ENCODE measurements at regions not wholly inside any gene's neighbourhood (a gene's known extent, or its start where the extent isn't known, plus 50 kb on each side); places are given as distances from the start of the nearest gene placed in this dataset.
"Not testable (repeated sequence)": the region's sequence is repeated elsewhere in the genome, so short reads cannot be mapped to it uniquely, and the experiment has no call there.

GRCh38 chr1:4485878-4486277 is 168.5 kb upstream of the AJAP1 start:
- Histone ChIP-seq H3K4me1 (no peaks in the 10 kb centered on the region), H3K36me3 (no peaks in the 10 kb centered on the region), H3K27me3 (peaks cover 42% of the 10 kb centered on the region), H3K9me3 (peaks cover 0 to 6% (median 0%) of the 10 kb centered on the region in 3 donors), H3K27ac (no peak overlapping the region), H3K4me3 (no peak overlapping the region)
- TF ChIP-seq POLR2A (IDR thresholded peaks at IDR 0.05) (no peak), CTCF (IDR thresholded peaks at IDR 0.05) (no peak), EP300 (IDR thresholded peaks at IDR 0.05) (no peak), POLR2AphosphoS5 (IDR thresholded peaks at IDR 0.05) (no peak)
- ATAC-seq: no peak
- WGBS, 2 donors (ENCODE audit: low coverage in 1 of 2): 62 to 81% methylated on average over 3 to 5 of the region's 5 CpGs

- WGBS, 2 donors (ENCODE audit: low coverage in 1 of 2): 67 to 75% methylated on average over 5 to 11 of the region's 22 CpGs
Observed at GRCh38 chr1:4486408-4487120, 167.8 kb upstream of the AJAP1 start.

GRCh38 chr1:4488018-4488417 is 166.4 kb upstream of the AJAP1 start:
- WGBS, 2 donors (ENCODE audit: low coverage in 1 of 2): 63% methylated on average over 3 of the region's 7 CpGs; no CpG with 5 or more reads in 1 of the 2 donors
- no peak for ATAC-seq
- TF ChIP-seq POLR2A (IDR thresholded peaks at IDR 0.05): no peak
- TF ChIP-seq CTCF (IDR thresholded peaks at IDR 0.05): no peak
- TF ChIP-seq POLR2AphosphoS5 (IDR thresholded peaks at IDR 0.05): no peak
- TF ChIP-seq EP300 (IDR thresholded peaks at IDR 0.05): no peak
- H3K4me1 ChIP-seq: no peaks in the 10 kb centered on the region
- no peak overlapping the region for H3K27ac ChIP-seq
- H3K36me3 ChIP-seq: no peaks in the 10 kb centered on the region
- H3K4me3 ChIP-seq: no peak overlapping the region
- peaks cover 0 to 18% (median 0%) of the 10 kb centered on the region in 3 donors for H3K9me3 ChIP-seq
- H3K27me3 ChIP-seq: peaks cover 42% of the 10 kb centered on the region

More at GRCh38 chr1:4486408-4487120, 167.8 kb upstream of the AJAP1 start:
- Histone ChIP-seq H3K27ac (no peak overlapping the region), H3K27me3 (peaks cover 42% of the 10 kb centered on the region), H3K4me3 (no peak overlapping the region), H3K4me1 (no peaks in the 10 kb centered on the region), H3K9me3 (peaks cover 0 to 10% (median 0%) of the 10 kb centered on the region in 3 donors), H3K36me3 (no peaks in the 10 kb centered on the region)
- no peak for ATAC-seq
- TF ChIP-seq POLR2A (IDR thresholded peaks at IDR 0.05) (no peak), EP300 (IDR thresholded peaks at IDR 0.05) (no peak), POLR2AphosphoS5 (IDR thresholded peaks at IDR 0.05) (no peak), CTCF (IDR thresholded peaks at IDR 0.05) (no peak)

- Histone ChIP-seq H3K4me1 (no peaks in the 10 kb centered on the region), H3K36me3 (no peaks in the 10 kb centered on the region), H3K9me3 (peaks cover 0 to 18% (median 0%) of the 10 kb centered on the region in 3 donors), H3K27ac (no peak overlapping the region), H3K27me3 (peaks cover 53% of the 10 kb centered on the region), H3K4me3 (no peak overlapping the region)
- no peak for TF ChIP-seq CTCF (IDR thresholded peaks at IDR 0.05)
- TF ChIP-seq EP300 (IDR thresholded peaks at IDR 0.05): no peak
- TF ChIP-seq POLR2A (IDR thresholded peaks at IDR 0.05): no peak
- no peak for TF ChIP-seq POLR2AphosphoS5 (IDR thresholded peaks at IDR 0.05)
- ATAC-seq: no peak
- WGBS, 2 donors (ENCODE audit: low coverage in 1 of 2): 88 to 89% methylated on average over 3 to 5 of the region's 7 CpGs
Observed at GRCh38 chr1:4489486-4489885, 164.9 kb upstream of the AJAP1 start.

- Histone ChIP-seq H3K9me3 (peaks cover 0 to 18% (median 0%) of the 10 kb centered on the region in 3 donors), H3K27me3 (peaks cover 58% of the 10 kb centered on the region)
- ATAC-seq, H3K4me1 ChIP-seq, H3K36me3 ChIP-seq, H3K27ac ChIP-seq, H3K4me3 ChIP-seq: not testable (repeated sequence)
Observed at GRCh38 chr1:4489992-4490391, 164.4 kb upstream of the AJAP1 start.
